Activated T-helper 1 cell treated with anti-CD3 and anti-CD28 coated beads, Interleukin-2, amount 50 U/mL, for 16 hours (primary cell): ENCODE measurements at regions not wholly inside any gene's neighbourhood (a gene's known extent, or its start where the extent isn't known, plus 50 kb on each side); places are given as distances from the start of the nearest gene placed in this dataset.
A peak's percentile ranks its signal among the peaks of the same experiment; 100 is the strongest.
"Not testable (repeated sequence)": the region's sequence is repeated elsewhere in the genome, so short reads cannot be mapped to it uniquely, and the experiment has no call there.

Source experiments
- DNase-seq, 2 donors: peaks; one replicate each; pipeline ENCODE4 v3.0.0-alpha.2; 2020; ENCODE audit warnings: low read depth in 1 of 2, low spot score in 1 of 2

DNA sequence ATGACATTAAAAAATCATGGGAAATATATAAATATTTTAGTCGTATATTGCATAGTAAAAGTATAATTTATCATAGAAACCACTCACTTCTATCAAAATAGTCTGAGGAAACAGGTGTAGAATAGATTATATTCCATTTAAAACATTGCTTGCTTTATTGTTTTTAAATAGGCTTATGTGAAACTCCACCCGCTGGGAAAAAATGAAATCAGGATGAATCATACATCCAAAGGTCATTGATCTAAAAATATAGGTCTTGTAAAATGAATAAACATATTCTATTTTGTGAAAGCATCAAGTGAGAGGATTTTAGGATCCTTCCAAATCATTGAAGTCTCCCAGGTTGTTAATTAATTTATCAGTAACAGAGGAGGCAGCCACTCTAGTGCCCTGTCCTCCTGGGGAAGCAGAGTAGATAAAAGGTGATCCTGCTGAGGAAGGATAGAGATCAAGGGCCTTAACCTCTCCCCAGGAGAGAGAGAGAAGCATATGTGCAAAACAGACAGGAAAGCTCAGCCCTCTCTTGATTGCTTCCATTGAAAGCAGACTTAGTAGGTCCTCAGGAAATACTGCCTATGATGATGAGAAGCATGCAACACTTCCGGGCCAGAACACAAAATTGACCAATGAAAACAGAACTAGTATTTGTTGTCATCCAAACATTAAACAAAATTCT lies 96.8 kb upstream of the MAP9 start:
- DNase-seq: no peak

DNA sequence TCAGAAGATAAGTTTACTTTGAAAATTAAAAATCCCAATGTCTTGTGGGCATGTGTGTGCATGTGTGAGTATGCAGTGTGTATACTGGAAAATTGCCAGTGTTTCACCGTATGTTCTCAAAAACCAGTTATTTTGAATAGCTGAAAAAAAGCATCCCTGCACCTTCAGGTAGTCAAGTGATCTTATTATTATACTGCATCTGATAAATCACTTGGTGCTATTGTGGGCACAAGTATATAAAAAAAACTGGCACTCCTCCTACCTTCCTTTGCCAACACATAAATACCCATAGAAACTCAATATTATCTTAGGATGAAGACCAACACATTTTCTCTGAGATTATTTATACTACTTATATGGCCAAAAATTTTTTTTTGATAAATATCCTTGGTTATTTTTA lies 91.5 kb upstream of the MAP9 start:
- no peak for DNase-seq

DNA sequence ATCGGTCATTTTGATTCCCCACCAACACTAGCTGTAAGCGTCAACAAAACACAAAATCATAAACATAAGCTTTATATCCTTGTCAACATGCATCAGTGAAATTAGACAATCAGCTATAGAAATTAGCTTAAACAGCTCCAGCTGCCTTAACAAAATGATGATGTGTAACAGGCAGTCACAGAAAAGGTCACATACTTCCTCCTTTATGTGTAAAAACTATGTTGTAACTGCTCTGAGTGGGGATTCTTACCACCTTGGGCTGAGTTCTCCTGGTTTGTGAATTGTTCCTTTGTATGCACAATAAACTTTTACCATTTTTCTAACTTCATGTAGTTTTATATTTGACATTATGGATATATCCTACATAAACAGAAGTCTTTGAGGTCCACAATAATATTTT lies 73.9 kb upstream of the MAP9 start:
- DNase-seq: no peak

DNA sequence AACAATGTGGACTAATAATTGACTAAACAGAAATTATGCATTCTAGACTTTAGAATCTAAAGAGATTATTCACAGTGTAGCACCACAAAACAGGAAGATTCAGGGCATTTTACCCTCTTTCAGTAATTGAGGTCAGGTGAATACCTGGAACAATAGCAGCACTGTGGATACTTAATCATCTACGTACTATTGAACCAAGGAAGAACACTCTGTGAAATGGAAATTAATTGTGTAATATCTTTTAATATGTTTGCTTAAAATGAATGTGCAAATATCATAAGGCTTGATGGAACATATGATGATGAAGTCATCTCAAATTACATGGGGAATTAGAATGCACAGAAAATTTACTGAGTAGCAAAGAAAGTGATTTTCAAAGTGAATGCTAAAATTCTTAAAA lies 68.5 kb upstream of the MAP9 start:
- no peak for DNase-seq

DNA sequence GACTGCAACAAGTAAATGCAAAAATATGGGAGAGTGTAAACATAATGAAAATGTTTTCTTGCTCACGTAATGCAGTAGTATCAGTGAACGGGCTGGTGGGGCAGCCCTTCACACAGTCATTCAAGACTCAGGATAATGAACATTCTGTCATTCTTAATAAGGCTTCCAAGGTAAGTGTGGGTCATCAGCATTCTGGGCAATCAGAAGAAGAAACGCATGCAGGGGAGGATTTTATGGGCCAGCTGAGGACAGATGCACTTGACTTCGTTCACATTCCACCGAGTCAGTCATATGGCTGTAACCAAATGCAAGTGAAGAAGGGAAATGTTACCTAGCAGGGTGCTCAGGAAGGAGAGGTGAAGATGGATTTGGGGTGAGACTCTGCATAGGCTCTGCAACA lies 68.0 kb upstream of the MAP9 start:
- no peak for DNase-seq

DNA sequence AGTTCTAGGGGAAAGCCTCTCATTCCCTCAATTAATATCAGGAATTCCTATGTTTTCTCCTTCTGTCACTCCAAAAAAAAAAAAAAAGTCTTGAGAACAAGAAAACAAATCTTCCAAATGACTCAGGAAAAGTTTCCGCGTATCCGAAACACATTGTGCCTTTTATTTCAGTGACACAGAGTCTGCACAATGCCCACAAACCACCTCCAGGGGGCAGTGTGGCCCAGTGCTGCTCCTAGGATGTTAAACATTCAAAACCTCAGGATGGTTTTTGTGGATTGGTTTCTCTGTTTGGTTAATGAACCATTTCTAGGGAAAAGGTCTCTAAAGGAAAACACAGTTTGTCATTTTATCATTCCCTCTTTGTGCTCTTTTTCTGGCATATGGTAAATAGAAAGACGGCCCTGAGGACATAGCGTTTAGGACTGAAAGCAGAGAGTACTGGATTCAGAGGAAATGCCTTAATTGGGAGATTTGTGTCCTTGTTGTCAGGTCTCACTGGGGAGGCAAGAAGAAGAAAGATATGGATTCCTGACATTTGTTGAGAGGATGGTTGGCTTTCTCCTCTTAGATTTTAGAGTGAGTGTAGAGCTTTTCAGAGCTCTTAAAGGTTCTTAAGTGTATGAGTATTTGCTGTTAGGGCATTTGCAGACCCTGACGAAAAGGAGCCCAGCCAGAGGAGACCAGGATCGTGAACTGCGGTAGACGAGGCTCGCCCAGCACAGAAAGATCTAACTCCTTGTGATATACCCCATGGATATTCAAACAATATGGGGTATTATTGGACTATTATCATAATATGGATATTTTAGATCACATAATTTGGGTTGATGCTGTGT lies 65.7 kb upstream of the MAP9 start:
- peak; percentile 6 to 28 for DNase-seq

DNA sequence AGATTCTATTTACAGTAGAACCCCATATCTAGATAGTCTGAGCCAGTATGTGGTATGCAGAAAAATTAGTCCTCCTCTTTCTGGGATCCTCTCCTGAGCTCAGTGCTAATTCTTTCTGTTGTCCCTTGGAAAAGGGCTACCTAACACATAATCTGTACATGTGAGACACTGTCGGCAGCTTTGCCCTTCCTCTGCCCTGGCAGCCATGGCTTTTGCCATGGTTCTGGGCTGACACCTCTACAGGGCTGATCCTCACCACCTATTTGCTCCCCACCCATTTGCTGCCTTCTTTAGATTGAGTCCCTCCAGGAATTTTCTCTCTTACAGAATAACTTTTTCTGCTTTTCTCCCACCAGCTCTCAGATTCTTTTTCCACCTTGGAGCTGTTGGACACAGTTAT lies 64.7 kb upstream of the MAP9 start:
- DNase-seq: no peak

DNA sequence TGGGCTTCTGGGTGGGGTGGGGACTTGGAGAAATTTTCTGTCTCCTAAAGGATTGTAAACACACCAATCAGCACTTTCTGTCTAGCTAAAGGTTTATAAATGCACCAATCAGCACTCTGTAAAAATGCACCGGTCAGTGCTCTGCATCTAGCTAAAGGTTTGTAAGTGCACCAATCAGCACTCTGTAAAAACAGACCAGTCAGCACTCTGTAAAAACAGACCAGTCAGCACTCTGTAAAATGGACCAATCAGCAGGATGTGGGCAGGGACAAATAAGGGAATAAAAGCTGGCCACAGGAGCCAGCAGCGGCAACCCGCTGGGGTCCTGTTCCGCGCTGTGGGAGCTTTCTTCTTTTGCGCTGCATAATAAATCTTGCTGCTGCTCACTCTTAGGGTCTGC lies 63.0 kb upstream of the MAP9 start:
- not testable (repeated sequence) for DNase-seq

DNA sequence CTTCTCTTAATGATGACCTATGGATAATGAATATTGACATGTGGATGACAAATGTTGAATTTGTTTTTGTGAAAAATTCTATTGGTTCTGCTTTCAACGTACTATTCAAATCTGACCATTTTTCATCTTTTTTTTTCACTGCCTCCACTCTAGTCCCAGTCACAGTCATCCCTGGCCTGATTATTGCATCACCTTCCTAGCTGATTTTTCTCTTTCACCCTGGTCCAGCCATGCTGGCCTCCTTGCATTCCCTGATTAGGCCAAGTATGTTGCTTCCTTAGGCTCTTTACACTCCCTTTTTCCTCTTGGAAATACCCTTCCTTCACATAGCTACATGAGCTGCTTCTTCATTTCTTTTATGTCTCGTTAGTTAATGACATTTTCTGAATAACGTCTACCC lies 58.1 kb upstream of the MAP9 start:
- DNase-seq: no peak

DNA sequence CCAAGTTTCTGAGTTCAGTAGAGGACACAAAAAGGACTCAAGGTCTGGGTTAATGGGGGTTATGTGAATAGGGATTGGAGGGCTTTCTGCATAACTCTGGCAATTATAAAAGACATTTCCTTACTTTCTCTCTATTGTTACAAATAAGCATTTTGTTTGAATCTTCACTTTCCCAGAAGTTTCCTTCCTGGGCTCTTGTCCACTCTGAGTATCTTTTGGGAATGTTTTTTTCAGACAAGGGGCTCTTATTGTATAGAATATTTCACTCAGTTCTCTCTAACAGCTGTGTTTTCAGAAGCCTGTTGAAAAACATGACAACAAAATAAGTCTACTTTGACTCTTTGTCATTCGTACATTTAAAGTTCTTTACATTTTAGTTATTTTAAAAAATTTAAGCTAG lies 57.6 kb upstream of the MAP9 start:
- no peak for DNase-seq

DNA sequence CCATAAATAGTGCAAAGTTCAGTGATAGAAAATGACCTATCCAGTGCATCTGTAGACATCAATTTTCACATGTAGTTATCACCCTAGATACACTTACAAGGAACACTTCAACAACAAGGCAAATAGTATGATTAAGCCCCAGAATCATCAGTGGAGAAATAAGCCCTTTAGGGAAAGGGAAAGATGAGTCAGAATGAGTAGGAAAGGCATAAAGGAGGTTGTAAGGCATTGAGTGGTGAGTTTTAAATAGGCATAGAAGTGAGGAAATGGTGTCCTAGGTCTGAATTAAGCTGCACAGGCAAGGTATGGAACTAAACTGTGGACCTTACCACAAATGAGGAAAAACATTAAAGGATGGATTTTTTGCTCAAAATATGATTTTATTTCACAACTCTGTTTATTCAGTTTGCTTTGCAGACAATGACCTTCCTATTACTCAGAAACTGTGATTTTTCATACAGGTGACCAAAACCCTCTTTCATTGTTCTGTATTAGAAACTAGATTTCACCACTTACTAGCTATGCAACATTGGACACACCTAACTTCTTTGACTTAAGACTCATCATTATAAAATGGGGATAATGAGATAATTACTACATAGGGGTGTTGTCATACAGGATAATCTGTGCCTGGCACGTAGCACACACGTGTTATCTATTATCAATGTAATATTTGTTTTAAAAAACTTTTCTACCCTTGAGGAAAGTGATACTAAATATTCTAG lies 57.0 kb upstream of the MAP9 start:
- no peak for DNase-seq

DNA sequence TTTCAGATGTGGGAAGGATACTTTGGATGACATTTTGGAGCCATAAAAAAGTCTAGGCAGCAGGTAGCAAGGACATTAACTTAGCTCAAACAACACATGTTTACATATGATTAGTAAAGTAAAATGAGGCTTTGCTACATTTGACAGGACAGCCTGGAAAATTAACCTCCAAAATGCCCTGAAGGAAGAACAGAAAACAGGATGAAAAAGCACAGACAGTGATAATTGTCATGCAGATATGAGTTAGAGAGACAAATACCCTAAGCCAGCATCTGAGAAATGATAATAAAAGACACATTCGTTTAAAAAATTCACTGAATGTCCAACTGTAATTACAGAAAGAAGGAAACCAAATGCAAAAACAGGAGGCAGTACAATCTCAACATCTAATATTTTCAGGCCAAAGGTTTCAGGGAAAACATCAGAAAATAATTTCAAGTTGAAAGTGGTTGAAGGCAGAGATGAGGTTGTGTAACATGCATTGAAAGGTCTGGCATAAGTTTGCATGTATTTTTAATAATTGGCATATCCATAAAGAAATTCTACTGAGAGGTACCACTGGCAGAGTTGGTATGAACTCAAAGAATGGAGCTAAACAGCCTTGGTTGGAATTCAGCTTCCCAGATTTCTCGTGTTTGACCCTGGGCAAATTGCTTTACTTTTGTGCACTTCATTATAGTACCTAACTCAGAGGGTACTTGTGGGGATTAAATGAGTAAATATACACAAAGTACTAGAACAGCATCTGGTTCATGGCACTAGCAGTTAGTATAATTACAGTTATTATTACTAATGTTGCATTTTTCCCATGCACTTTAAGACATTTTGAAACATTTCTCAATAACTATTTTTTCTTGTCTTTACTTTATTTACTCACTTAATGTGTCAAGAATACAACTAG lies 54.4 kb upstream of the MAP9 start:
- no peak for DNase-seq

DNA sequence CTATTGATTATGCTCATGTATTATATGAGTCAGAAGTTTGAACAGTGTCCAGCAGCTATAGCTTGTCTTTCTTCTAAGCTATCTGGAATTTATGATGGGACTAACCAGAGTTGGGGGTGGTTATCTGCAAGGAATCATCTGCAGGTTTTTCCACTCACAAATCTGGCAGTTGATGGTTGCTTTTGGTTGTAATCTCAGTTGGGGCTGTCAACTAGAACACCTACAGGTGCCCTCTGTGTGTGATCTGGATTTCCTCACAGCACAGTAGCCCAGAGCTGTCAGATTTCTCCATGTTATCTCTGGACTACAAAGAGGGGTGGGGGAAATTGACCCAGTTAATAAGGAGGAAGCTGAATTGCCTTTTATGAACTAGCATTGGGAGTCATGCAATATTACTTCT lies 51.4 kb upstream of the MAP9 start:
- no peak for DNase-seq

DNA sequence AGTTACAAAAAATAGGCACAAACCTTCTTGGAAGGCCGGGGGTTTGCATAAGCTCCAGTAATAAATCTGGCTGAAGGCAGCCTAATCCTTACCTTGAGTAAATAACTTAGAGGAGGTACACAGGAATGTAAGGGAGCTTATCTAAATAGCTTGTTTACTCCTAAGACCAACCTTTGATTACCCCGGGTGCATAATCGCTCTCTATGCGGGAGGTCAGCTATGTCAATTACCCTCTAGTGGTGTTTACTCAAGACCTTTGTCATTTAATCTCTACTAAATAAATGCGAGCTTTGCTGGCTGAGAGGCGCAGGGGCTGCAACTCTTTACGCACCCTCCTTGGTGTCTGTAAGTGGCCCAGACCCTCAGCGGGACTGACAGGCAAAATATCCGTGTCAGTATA lies 50.2 kb upstream of the MAP9 start:
- no peak for DNase-seq
